PC-3 (cell line): ENCODE measurements at regions not wholly inside any gene's neighbourhood (a gene's known extent, or its start where the extent isn't known, plus 50 kb on each side); places are given as distances from the start of the nearest gene placed in this dataset.

Experiments used
- CTCF ChIP-seq: fragments of 300-600 bp; sonication (generic); conservative IDR thresholded peaks from 2 replicates; pipeline ENCODE4 v1.5.1; 2017; ENCODE audit warnings: antibody characterized with exemption, low read depth, mild to moderate bottlenecking, low read length
- EZH2 ChIP-seq: fragments of 300-600 bp; sonication (generic); IDR thresholded peaks from one replicate; pipeline ENCODE4 v1.6.1; 2017; ENCODE audit warnings: antibody characterized with exemption, mild to moderate bottlenecking, low read length; ENCODE audit not compliant: unreplicated experiment

GRCh38 chr1:200275816-200276453 lies 133.9 kb downstream of the ZNF281 start:
- TF ChIP-seq CTCF (no peak), EZH2 (no peak)
